ENCODE measurements at regions not wholly inside any gene's neighbourhood (a gene's known extent, or its start where the extent isn't known, plus 50 kb on each side); places are given as distances from the start of the nearest gene placed in this dataset.

GRCh38 chr5:116359592-116359991 is 215.0 kb downstream of the SEMA6A start:
- Mint-ChIP-seq H3K36me3 (ENCODE audit: insufficient read depth, unreplicated experiment) (no peaks in the 10 kb centered on the region), H3K4me3 (ENCODE audit: unreplicated experiment) (no peak overlapping the region), H3K27ac (ENCODE audit: low read depth, unreplicated experiment) (no peak overlapping the region), H3K27me3 (ENCODE audit: insufficient read depth, unreplicated experiment) (no peaks in the 10 kb centered on the region), H3K4me1 (ENCODE audit: insufficient read depth, unreplicated experiment) (no peaks in the 10 kb centered on the region), H3K9me3 (ENCODE audit: unreplicated experiment) (peaks cover 6% of the 10 kb centered on the region)
- TF ChIP-seq CTCF (IDR thresholded peaks at IDR 0.05; ENCODE audit: unreplicated experiment), result no peak
- ChIA-PET CTCF (interaction anchor here (1.7 kb wide), 1 partner anchor 17 kb away, joined by 4 read pairs; no protein-coding TSS in a partner anchor), POLR2A (no interaction called here)
- DNase-seq (ENCODE audit: unreplicated experiment), result no peak
- no TSS peak for BruUV-seq (replicated peaks)
- intact Hi-C loops (cut with micrococcal nuclease), result no loop called here

GRCh38 chr5:116358911-116359418 is 215.7 kb downstream of the SEMA6A start:
- peaks cover 13% of the 10 kb centered on the region for H3K9me3 Mint-ChIP-seq (ENCODE audit: unreplicated experiment)
- no peak for DNase-seq (ENCODE audit: unreplicated experiment)
- intact Hi-C loops (cut with micrococcal nuclease), result no loop called here
- ChIA-PET CTCF (interaction anchor here (0.7 to 1.7 kb wide), 3 partner anchors 12 to 46 kb away, joined by 3 to 5 read pairs (median 4); no protein-coding TSS in a partner anchor), POLR2A (no interaction called here)
- no peaks in the 10 kb centered on the region for H3K36me3 Mint-ChIP-seq (ENCODE audit: insufficient read depth, unreplicated experiment)
- BruUV-seq (replicated peaks), result no TSS peak
- TF ChIP-seq CTCF (IDR thresholded peaks at IDR 0.05; ENCODE audit: unreplicated experiment), result no peak
- H3K27me3 Mint-ChIP-seq (ENCODE audit: insufficient read depth, unreplicated experiment), result no peaks in the 10 kb centered on the region
- H3K4me1 Mint-ChIP-seq (ENCODE audit: insufficient read depth, unreplicated experiment), result no peaks in the 10 kb centered on the region
- H3K27ac Mint-ChIP-seq (ENCODE audit: low read depth, unreplicated experiment), result no peak overlapping the region
- no peak overlapping the region for H3K4me3 Mint-ChIP-seq (ENCODE audit: unreplicated experiment)

GRCh38 chr5:116358015-116358523 is 216.6 kb downstream of the SEMA6A start:
- H3K27ac Mint-ChIP-seq (ENCODE audit: low read depth, unreplicated experiment), result no peak overlapping the region
- intact Hi-C loops (cut with micrococcal nuclease), result no loop called here
- CTCF ChIA-PET, result interaction anchor here (0.6 to 1.4 kb wide), 2 partner anchors 11 to 221 kb away, joined by 3 to 5 read pairs; no protein-coding TSS in a partner anchor
- no TSS peak for BruUV-seq (replicated peaks)
- H3K4me3 Mint-ChIP-seq (ENCODE audit: unreplicated experiment), result no peak overlapping the region
- H3K9me3 Mint-ChIP-seq (ENCODE audit: unreplicated experiment), result peaks cover 13% of the 10 kb centered on the region
- POLR2A ChIA-PET, result no interaction called here
- no peak for TF ChIP-seq CTCF (IDR thresholded peaks at IDR 0.05; ENCODE audit: unreplicated experiment)
- no peaks in the 10 kb centered on the region for H3K36me3 Mint-ChIP-seq (ENCODE audit: insufficient read depth, unreplicated experiment)
- no peaks in the 10 kb centered on the region for H3K4me1 Mint-ChIP-seq (ENCODE audit: insufficient read depth, unreplicated experiment)
- H3K27me3 Mint-ChIP-seq (ENCODE audit: insufficient read depth, unreplicated experiment), result no peaks in the 10 kb centered on the region
- no peak for DNase-seq (ENCODE audit: unreplicated experiment)

- Mint-ChIP-seq H3K4me3 (ENCODE audit: unreplicated experiment) (no peak overlapping the region), H3K9me3 (ENCODE audit: unreplicated experiment) (peaks cover 13% of the 10 kb centered on the region), H3K27ac (ENCODE audit: low read depth, unreplicated experiment) (no peak overlapping the region), H3K27me3 (ENCODE audit: insufficient read depth, unreplicated experiment) (no peaks in the 10 kb centered on the region), H3K4me1 (ENCODE audit: insufficient read depth, unreplicated experiment) (no peaks in the 10 kb centered on the region), H3K36me3 (ENCODE audit: insufficient read depth, unreplicated experiment) (no peaks in the 10 kb centered on the region)
- ChIA-PET POLR2A (no interaction called here), CTCF (no interaction called here)
- no peak for DNase-seq (ENCODE audit: unreplicated experiment)
- no TSS peak for BruUV-seq (replicated peaks)
- TF ChIP-seq CTCF (IDR thresholded peaks at IDR 0.05; ENCODE audit: unreplicated experiment), result no peak
- intact Hi-C loops (cut with micrococcal nuclease), result no loop called here
These were observed 218.6 kb downstream of the SEMA6A start for GRCh38 chr5:116355819-116356601.

All from MCF 10A (cell line).